ENCODE measurements at regions not wholly inside any gene's neighbourhood (a gene's known extent, or its start where the extent isn't known, plus 50 kb on each side); places are given as distances from the start of the nearest gene placed in this dataset.

DNA sequence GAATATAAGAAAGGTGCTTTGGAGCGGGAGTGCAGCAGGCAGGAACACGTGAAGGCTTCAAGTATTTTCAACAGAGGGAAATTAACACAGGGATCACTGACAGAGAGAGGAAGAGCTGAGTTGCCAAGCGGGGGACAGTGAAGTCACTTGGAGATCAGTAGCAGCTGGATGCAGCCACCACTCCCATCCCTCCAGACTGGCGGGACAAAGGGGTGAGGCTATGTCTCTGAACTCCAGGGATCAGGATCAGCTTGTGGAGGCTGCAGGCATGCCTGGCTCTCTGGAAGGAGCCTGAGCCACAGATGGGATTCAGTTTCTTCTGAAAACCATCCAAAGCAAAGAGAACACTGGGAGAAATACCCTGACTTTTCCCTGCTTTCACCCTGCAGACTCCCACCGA is 113.7 kb upstream of the IRX3 start (continued):
- TF ChIP-seq, protein P1, sequence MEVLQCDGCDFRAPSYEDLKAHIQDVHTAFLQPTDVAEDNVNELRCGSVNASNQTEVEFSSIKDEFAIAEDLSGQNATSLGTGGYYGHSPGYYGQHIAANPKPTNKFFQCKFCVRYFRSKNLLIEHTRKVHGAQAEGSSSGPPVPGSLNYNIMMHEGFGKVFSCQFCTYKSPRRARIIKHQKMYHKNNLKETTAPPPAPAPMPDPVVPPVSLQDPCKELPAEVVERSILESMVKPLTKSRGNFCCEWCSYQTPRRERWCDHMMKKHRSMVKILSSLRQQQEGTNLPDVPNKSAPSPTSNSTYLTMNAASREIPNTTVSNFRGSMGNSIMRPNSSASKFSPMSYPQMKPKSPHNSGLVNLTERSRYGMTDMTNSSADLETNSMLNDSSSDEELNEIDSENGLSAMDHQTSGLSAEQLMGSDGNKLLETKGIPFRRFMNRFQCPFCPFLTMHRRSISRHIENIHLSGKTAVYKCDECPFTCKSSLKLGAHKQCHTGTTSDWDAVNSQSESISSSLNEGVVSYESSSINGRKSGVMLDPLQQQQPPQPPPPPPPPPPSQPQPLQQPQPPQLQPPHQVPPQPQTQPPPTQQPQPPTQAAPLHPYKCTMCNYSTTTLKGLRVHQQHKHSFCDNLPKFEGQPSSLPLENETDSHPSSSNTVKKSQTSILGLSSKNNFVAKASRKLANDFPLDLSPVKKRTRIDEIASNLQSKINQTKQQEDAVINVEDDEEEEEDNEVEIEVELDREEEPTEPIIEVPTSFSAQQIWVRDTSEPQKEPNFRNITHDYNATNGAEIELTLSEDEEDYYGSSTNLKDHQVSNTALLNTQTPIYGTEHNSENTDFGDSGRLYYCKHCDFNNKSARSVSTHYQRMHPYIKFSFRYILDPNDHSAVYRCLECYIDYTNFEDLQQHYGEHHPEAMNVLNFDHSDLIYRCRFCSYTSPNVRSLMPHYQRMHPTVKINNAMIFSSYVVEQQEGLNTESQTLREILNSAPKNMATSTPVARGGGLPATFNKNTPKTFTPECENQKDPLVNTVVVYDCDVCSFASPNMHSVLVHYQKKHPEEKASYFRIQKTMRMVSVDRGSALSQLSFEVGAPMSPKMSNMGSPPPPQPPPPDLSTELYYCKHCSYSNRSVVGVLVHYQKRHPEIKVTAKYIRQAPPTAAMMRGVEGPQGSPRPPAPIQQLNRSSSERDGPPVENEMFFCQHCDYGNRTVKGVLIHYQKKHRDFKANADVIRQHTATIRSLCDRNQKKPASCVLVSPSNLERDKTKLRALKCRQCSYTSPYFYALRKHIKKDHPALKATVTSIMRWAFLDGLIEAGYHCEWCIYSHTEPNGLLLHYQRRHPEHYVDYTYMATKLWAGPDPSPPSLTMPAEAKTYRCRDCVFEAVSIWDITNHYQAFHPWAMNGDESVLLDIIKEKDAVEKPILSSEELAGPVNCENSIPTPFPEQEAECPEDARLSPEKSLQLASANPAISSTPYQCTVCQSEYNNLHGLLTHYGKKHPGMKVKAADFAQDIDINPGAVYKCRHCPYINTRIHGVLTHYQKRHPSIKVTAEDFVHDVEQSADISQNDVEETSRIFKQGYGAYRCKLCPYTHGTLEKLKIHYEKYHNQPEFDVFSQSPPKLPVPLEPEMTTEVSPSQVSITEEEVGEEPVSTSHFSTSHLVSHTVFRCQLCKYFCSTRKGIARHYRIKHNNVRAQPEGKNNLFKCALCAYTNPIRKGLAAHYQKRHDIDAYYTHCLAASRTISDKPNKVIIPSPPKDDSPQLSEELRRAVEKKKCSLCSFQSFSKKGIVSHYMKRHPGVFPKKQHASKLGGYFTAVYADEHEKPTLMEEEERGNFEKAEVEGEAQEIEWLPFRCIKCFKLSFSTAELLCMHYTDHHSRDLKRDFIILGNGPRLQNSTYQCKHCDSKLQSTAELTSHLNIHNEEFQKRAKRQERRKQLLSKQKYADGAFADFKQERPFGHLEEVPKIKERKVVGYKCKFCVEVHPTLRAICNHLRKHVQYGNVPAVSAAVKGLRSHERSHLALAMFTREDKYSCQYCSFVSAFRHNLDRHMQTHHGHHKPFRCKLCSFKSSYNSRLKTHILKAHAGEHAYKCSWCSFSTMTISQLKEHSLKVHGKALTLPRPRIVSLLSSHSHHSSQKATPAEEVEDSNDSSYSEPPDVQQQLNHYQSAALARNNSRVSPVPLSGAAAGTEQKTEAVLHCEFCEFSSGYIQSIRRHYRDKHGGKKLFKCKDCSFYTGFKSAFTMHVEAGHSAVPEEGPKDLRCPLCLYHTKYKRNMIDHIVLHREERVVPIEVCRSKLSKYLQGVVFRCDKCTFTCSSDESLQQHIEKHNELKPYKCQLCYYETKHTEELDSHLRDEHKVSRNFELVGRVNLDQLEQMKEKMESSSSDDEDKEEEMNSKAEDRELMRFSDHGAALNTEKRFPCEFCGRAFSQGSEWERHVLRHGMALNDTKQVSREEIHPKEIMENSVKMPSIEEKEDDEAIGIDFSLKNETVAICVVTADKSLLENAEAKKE (CRISPR knock-in tag; IDR thresholded peaks at IDR 0.05) = no peak
- TF ChIP-seq EZH2phosphoT487 (IDR thresholded peaks at IDR 0.05; ENCODE audit: unreplicated experiment) = no peak
- no peak for TF ChIP-seq NANOG (IDR thresholded peaks at IDR 0.05; ENCODE audit: borderline replicate concordance)
- TF ChIP-seq, protein P2, sequence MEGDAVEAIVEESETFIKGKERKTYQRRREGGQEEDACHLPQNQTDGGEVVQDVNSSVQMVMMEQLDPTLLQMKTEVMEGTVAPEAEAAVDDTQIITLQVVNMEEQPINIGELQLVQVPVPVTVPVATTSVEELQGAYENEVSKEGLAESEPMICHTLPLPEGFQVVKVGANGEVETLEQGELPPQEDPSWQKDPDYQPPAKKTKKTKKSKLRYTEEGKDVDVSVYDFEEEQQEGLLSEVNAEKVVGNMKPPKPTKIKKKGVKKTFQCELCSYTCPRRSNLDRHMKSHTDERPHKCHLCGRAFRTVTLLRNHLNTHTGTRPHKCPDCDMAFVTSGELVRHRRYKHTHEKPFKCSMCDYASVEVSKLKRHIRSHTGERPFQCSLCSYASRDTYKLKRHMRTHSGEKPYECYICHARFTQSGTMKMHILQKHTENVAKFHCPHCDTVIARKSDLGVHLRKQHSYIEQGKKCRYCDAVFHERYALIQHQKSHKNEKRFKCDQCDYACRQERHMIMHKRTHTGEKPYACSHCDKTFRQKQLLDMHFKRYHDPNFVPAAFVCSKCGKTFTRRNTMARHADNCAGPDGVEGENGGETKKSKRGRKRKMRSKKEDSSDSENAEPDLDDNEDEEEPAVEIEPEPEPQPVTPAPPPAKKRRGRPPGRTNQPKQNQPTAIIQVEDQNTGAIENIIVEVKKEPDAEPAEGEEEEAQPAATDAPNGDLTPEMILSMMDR (conservative IDR thresholded peaks at IDR 0.05; ENCODE audit: low read depth in 2 of 2) = no peak

DNA sequence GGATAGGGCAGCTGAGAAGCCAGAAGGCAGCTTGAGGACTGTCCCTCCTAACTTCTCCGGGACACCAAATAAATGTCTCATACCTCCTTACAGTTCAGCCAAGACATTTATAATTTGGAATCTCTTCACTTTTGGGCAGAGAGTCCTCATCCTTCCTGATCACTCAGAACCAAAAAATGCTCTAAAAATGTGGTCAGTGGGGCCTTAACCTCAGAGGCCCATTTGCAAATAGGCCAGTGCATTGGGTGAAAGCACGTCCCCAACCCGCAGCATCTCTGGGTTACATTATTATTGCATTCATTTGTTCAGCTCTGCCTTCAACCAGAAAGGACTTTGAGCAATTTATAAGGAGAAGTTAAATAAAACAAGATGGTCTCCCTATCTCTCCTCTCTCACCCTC is 112.4 kb upstream of the IRX3 start:
- no peaks in the 10 kb centered on the region for H3K4me1 Mint-ChIP-seq
- H3K9me3 Mint-ChIP-seq = no peaks in the 10 kb centered on the region; the same call in 2 of the 3 replicates
- Histone ChIP-seq H3K36me3 (ENCODE audit: insufficient read depth) (no peaks in the 10 kb centered on the region), H3K4me2 (no peak overlapping the region), H3K79me2 (replicated peaks; ENCODE audit: insufficient read depth) (no peaks in the 10 kb centered on the region), H2AFZ (no peak overlapping the region), H4K20me1 (replicated peaks; ENCODE audit: insufficient read depth) (no peaks in the 10 kb centered on the region), H3F3A (replicated peaks; ENCODE audit: low read depth) (no peaks in the 10 kb centered on the region), H3K9me2 (ENCODE audit: insufficient read depth) (no peaks in the 10 kb centered on the region), H3K4me3 (no peak overlapping the region), H3K27me3 (ENCODE audit: insufficient read depth) (no peaks in the 10 kb centered on the region), H3K27ac (ENCODE audit: low read depth) (no peak overlapping the region), H3K4me1 (ENCODE audit: insufficient read depth) (no peaks in the 10 kb centered on the region)
- ATAC-seq (no peak), DNase-seq (ENCODE audit: low spot score) (no peak)
- no peak for TF ChIP-seq JUNB (IDR thresholded peaks at IDR 0.05; ENCODE audit: unreplicated experiment)
- TF ChIP-seq CREB1 (CRISPR knock-in tag; IDR thresholded peaks at IDR 0.05; ENCODE audit: low read depth) = no peak
- H3K4me3 Mint-ChIP-seq = no peak overlapping the region
- no peak overlapping the region for H3K27ac Mint-ChIP-seq
- peaks cover 7% of the 10 kb centered on the region for H3K27me3 Mint-ChIP-seq (ENCODE audit: insufficient read depth, low read depth, poor library complexity)
- no peaks in the 10 kb centered on the region for H3K36me3 Mint-ChIP-seq (ENCODE audit: low read depth)
